GM18909 (cell line): ENCODE measurements at regions not wholly inside any gene's neighbourhood (a gene's known extent, or its start where the extent isn't known, plus 50 kb on each side); places are given as distances from the start of the nearest gene placed in this dataset.

Source experiments
- ATAC-seq: cut with Tn5 transposase; IDR thresholded peaks from one replicate; pipeline ENCODE4 v1.9.1; 2021; ENCODE audit warnings: mild to moderate bottlenecking; ENCODE audit not compliant: unreplicated experiment, poor library complexity

GRCh38 chrX:39309018-39309635 lies 507.9 kb downstream of the MID1IP1 start:
- no peak for ATAC-seq

DNA sequence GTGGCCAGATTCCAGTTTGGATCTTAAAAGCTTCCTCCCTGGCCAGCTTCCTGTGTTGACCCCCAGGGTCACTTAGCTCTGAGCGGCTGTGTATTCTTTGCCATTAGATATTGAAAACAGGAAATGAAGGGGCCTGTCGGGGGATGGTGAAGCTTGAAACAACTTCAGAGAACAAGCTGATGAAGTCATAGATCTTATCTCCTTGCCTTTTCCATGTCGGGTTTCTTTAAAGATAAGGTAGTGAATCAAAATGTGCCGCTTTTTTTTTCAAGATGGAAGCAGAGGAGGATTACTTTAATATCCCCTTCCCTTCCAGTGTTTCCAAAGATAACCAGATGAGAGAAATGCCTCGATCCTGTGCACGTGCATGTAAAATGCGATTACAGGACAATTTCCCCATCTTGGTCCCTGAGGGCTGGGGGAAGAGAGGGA lies 508.5 kb downstream of the MID1IP1 start:
- ATAC-seq, result no peak

DNA sequence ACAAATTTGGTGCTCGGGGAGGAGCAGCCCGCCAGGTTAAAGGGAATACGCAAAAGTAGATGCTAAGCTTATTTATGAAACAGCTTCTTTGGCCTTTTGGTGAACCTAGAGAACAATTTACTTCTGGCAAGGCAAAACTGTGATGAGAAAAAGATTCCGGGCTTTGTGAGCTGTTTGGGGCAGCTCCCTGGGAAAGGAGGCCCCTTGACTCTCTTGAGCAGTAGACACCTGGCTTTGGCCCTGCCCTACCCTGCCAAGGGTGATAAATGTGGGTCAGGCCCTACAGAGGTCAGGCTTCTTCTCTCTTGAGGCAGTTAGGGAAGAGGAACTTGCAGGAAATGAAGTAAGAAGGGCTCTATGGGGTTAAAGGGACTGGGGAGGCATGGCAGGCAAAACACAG lies 509.6 kb downstream of the MID1IP1 start:
- ATAC-seq, result no peak

- no peak for ATAC-seq
Measured at GRCh38 chrX:39311646-39312045, 510.4 kb downstream of the MID1IP1 start.

DNA sequence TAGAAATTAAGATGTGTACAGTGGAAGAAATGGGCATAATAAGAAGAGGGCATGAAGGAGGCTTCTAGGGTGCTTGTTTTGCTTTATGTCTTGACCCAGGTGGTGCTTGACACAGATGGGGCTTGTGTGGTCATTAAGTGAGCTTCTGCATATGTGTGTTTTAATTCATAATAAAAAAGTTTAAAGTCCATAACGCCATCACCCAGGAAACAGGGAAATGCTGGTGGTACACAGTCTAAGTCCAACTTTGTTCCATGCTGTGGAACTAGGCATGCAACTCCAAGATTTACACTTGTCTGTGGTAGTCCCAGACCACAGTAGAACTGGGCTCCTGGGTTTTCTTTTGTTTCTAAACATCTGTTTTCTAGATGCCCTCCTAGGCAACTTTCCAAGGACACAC lies 511.9 kb downstream of the MID1IP1 start:
- no peak for ATAC-seq

- ATAC-seq, result no peak
Measured at GRCh38 chrX:39318506-39319343, 517.5 kb downstream of the MID1IP1 start.

- no peak for ATAC-seq
Measured at GRCh38 chrX:39320165-39320564, 518.9 kb downstream of the MID1IP1 start.

GRCh38 chrX:39322496-39322895 lies 521.2 kb downstream of the MID1IP1 start:
- no peak for ATAC-seq

- ATAC-seq, result no peak
Measured at GRCh38 chrX:39324233-39324930, 523.1 kb downstream of the MID1IP1 start.

- ATAC-seq, result no peak
Measured at GRCh38 chrX:39327255-39327654, 526.0 kb downstream of the MID1IP1 start.

DNA sequence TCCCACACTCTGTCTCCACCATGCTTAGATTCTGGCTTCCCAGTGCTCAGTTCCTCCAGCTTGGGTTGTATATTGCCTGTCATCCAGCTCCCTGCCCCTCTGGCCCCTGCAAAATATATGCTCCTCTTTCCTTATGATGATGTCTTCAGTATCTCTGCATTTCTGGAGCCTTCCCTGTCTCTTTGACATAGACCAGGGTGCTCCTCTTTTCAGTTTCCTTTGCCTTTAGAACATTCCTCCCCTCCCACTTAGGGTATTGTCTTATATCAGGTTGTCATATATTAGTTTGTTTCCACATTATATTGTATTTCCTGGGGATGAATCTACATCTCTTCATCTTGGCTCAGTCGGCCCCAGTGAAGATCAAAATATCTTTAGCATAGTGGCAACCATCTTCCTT lies 526.4 kb downstream of the MID1IP1 start:
- no peak for ATAC-seq

DNA sequence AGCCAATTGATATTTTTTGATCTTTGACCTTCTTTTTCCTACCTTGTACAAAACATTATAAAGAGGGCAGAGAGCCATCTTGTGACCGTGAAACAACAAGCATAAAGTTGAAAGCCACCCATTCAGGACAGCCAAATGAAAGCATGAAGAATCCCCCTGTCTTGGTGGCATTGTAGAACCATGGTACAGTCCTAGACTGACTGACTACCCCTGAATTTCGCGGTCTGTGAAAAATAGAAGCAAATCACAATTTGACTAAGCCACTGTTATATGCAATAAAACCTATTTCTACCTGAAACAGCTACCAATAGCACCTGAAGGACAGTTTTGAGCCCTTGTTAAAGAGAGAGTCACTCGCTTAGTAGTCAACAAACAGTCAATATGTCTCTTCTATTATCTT lies 527.4 kb downstream of the MID1IP1 start:
- no peak for ATAC-seq

DNA sequence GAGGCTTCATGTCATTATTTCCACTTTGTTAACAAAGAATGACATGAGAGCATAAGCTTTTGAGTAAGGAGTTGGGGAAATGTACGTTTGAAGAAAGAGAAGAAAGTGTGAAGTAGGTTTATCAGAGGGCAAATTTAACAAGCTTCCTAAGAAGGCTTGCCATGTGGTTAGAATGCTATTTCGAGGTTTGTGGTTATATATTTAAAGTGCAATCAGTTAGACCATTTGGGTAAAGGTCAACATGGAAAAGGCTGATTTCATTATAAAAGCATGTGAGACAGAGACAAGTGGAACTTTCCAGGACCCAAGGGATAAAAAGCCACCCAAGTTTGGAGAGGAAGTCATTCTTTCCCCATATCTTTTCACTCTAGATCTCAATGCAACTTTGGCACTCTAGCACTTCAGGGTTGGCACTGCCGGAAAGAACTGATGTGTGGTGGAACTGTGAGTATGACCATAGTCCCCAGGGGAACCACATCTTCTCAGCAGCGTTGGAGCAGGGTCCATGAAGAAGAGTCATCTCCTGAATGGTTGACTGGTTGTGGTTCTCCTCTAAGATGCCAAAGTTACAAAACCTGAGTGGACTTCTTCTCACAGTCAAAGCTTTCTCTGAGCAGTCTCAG lies 529.9 kb downstream of the MID1IP1 start:
- peak; percentile 62 for ATAC-seq

DNA sequence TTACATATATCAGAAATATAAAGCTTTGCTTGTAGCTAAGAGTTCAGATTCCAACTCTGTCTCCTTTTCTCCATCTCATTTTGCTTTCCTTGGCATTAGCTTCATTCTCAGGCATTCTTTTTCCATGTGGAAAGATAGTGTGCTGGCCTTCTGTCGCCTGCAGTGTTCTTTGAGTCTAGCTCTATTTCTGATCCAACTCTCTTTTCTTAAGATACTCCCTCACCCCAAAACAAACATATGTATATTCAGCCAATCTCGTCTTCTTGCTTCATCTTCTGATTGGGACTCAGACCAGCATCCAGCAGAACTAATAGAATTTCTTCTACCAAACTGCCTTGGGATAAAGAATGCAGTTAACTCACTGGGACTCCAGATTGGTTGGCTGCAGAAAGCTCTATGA lies 532.2 kb downstream of the MID1IP1 start:
- no peak for ATAC-seq

GRCh38 chrX:39335513-39336235 lies 534.4 kb downstream of the MID1IP1 start:
- no peak for ATAC-seq

- ATAC-seq, result peak; percentile 78
Measured at GRCh38 chrX:39336671-39337311, 535.5 kb downstream of the MID1IP1 start.

GRCh38 chrX:39337451-39337850 lies 536.2 kb downstream of the MID1IP1 start:
- ATAC-seq, result no peak

- no peak for ATAC-seq
Measured at GRCh38 chrX:39338583-39338982, 537.3 kb downstream of the MID1IP1 start.

- no peak for ATAC-seq
Measured at GRCh38 chrX:39356119-39356807, 555.0 kb downstream of the MID1IP1 start.
